Gastroesophageal sphincter (tissue), 4 donors: ENCODE measurements at regions not wholly inside any gene's neighbourhood (a gene's known extent, or its start where the extent isn't known, plus 50 kb on each side); places are given as distances from the start of the nearest gene placed in this dataset.

Experiments
- ATAC-seq: fragments of 150-250 bp; one replicate; pipeline ENCODE4 v1.9.1; 2016; ENCODE audit warnings: mild to moderate bottlenecking, moderate library complexity
- H3K27ac ChIP-seq, 4 donors: fragments of 200-600 bp; sonication (generic) in 3 of 4; 1 replicate in 3 of 4; 2 replicates in 1 of 4; pipeline ENCODE4 v1.5.1; 2016 to 2019
- H3K27me3 ChIP-seq: fragments of 200-600 bp; sonication (generic); one replicate; pipeline ENCODE4 v1.5.1; 2019
- H3K36me3 ChIP-seq, 2 donors: fragments of 200-600 bp; sonication (generic); one replicate each; pipeline ENCODE4 v1.5.1; 2019; ENCODE audit warnings: control low read depth in 1 of 2
- H3K4me1 ChIP-seq, 3 donors: fragments of 200-600 bp; sonication (generic); 1 replicate in 2 of 3; 2 replicates in 1 of 3; pipeline ENCODE4 v1.5.1; 2016 to 2019; ENCODE audit warnings: control low read depth in 2 of 3
- H3K4me3 ChIP-seq, 2 donors: fragments of 200-600 bp; sonication (generic); one replicate each; pipeline ENCODE4 v1.5.1; 2019; ENCODE audit warnings: mild to moderate bottlenecking in 1 of 2, moderate library complexity in 1 of 2
- H3K9me3 ChIP-seq, 3 donors: fragments of 200-600 bp; sonication (generic); one replicate each; pipeline ENCODE4 v1.5.1; 2017 to 2019; ENCODE audit warnings: control low read depth in 2 of 3
- CTCF ChIP-seq, 4 experiments: fragments of 200-600 bp in 2 of 4; fragments of 450-650 bp in 2 of 4; sonication (generic) in 1 of 4; IDR thresholded peaks; one replicate each; pipeline ENCODE4 v1.5.1; 2017 to 2019; ENCODE audit warnings: antibody characterized with exemption in 4 of 4, mild to moderate bottlenecking in 2 of 4, moderate library complexity in 2 of 4
- EP300 ChIP-seq: sonication (generic); formaldehyde crosslinking; IDR thresholded peaks from one replicate; pipeline ENCODE4 v1.6.1; 2017; ENCODE audit warnings: antibody characterized with exemption, mild to moderate bottlenecking
- POLR2A ChIP-seq, 2 donors: fragments of 450-650 bp; IDR thresholded peaks; one replicate each; pipeline ENCODE4 v1.6.1; 2017; ENCODE audit warnings: antibody characterized with exemption in 2 of 2, mild to moderate bottlenecking in 2 of 2, moderate library complexity in 1 of 2
- POLR2AphosphoS5 ChIP-seq: sonication (generic); formaldehyde crosslinking; IDR thresholded peaks from one replicate; pipeline ENCODE4 v1.6.1; 2017; ENCODE audit warnings: antibody characterized with exemption
- WGBS, 2 donors: methylation state at CpG; one replicate each; pipeline ENCODE4 v1.1.5; 2018; ENCODE audit warnings: low coverage in 1 of 2; 5-methylcytosine and 5-hydroxymethylcytosine counted together

DNA sequence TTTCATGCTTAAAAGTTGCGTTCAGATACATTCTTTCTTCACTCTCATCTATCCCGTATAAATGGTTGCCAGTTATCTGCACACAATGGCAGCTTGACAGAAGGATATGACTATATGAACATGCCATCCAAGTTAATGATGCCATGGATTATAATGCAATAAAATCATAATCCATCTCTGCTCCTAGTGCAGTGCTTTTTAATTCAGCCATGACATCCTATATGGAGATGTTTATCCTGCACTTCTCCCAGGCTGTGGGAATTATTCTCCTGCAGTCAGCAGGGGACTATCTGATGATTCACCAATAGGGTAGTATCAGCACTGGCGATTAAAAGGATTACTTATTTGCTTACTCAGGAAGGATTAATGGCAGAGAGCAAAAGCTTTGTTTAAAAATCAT lies 273.8 kb downstream of the SAMD5 start:
- Histone ChIP-seq H3K9me3 (no peaks in the 10 kb centered on the region), H3K4me1 (no peaks in the 10 kb centered on the region), H3K27me3 (no peaks in the 10 kb centered on the region), H3K36me3 (no peaks in the 10 kb centered on the region), H3K27ac (no peak overlapping the region), H3K4me3 (no peak overlapping the region)
- no peak for ATAC-seq
- TF ChIP-seq POLR2A (IDR thresholded peaks at IDR 0.05) (no peak), EP300 (no peak), CTCF (IDR thresholded peaks at IDR 0.05) (no peak), POLR2AphosphoS5 (no peak)
- 37 to 48% methylated on average over 2 to 3 of the region's 3 CpGs for WGBS, 2 donors

- Histone ChIP-seq H3K27me3 (no peaks in the 10 kb centered on the region), H3K9me3 (no peaks in the 10 kb centered on the region), H3K36me3 (no peaks in the 10 kb centered on the region), H3K27ac (no peak overlapping the region), H3K4me1 (no peaks in the 10 kb centered on the region), H3K4me3 (no peak overlapping the region)
- 91 to 92% methylated on average over 2 of the region's 2 CpGs for WGBS, 2 donors
- no peak for ATAC-seq
- TF ChIP-seq POLR2AphosphoS5 (no peak), EP300 (no peak), CTCF (IDR thresholded peaks at IDR 0.05) (no peak), POLR2A (IDR thresholded peaks at IDR 0.05) (no peak)
These were observed 275.9 kb downstream of the SAMD5 start for GRCh38 chr6:147784371-147784770.

DNA sequence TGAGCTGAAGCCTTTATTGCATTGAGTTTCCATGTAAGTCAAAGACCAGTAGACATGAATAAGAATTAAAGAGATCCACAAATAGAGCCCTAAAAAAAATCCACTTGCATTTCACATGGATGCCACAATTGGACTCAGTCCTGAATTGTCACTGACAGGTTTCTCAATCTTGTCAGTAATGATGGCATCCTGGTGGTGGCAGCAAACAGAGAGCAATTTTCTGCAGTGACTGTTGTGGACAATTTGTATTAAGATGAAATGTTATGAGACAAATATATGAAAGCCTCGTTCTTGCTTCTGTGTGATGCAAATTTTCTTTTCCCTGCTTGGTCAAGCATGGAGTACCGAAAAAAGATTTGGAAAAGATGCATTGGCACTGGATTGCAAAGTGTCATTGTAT lies 278.9 kb downstream of the SAMD5 start:
- Histone ChIP-seq H3K36me3 (no peaks in the 10 kb centered on the region), H3K27ac (no peak overlapping the region), H3K4me3 (no peak overlapping the region), H3K9me3 (no peaks in the 10 kb centered on the region), H3K27me3 (no peaks in the 10 kb centered on the region), H3K4me1 (no peaks in the 10 kb centered on the region)
- WGBS, 2 donors, result 75 to 85% methylated on average over 1 to 2 of the region's 2 CpGs
- ATAC-seq, result no peak
- TF ChIP-seq POLR2AphosphoS5 (no peak), POLR2A (IDR thresholded peaks at IDR 0.05) (no peak), CTCF (IDR thresholded peaks at IDR 0.05) (no peak), EP300 (no peak)

GRCh38 chr6:147789430-147789947 lies 281.0 kb downstream of the SAMD5 start:
- no peak for TF ChIP-seq EP300
- TF ChIP-seq CTCF (IDR thresholded peaks at IDR 0.05), result no peak
- TF ChIP-seq POLR2AphosphoS5, result no peak
- TF ChIP-seq POLR2A (IDR thresholded peaks at IDR 0.05), result no peak

GRCh38 chr6:147793871-147794643 lies 285.6 kb downstream of the SAMD5 start:
- WGBS, 2 donors, result 91 to 100% methylated on average over 2 of the region's 2 CpGs
- H3K4me1 ChIP-seq, result no peaks in the 10 kb centered on the region
- no peaks in the 10 kb centered on the region for H3K36me3 ChIP-seq
- H3K27me3 ChIP-seq, result no peaks in the 10 kb centered on the region
- ATAC-seq, result no peak
- no peak overlapping the region for H3K4me3 ChIP-seq
- no peak for TF ChIP-seq POLR2AphosphoS5
- TF ChIP-seq EP300, result no peak
- no peak for TF ChIP-seq POLR2A (IDR thresholded peaks at IDR 0.05)
- TF ChIP-seq CTCF (IDR thresholded peaks at IDR 0.05), result no peak
- no peak overlapping the region for H3K27ac ChIP-seq
- no peaks in the 10 kb centered on the region for H3K9me3 ChIP-seq

More at GRCh38 chr6:147789430-147789947, 281.0 kb downstream of the SAMD5 start:
- ATAC-seq, result no peak
- Histone ChIP-seq H3K4me1 (no peaks in the 10 kb centered on the region), H3K27ac (no peak overlapping the region), H3K4me3 (no peak overlapping the region), H3K36me3 (no peaks in the 10 kb centered on the region), H3K9me3 (no peaks in the 10 kb centered on the region), H3K27me3 (no peaks in the 10 kb centered on the region)
- WGBS, 2 donors, result 74 to 96% methylated on average over 4 of the region's 4 CpGs
